Left ventricle myocardium inferior (tissue), 1 donor: ENCODE measurements at regions not wholly inside any gene's neighbourhood (a gene's known extent, or its start where the extent isn't known, plus 50 kb on each side); places are given as distances from the start of the nearest gene placed in this dataset.

Source experiments
- DNase-seq: peaks from one replicate; pipeline ENCODE4 v3.0.0-alpha.2; 2020
- H3K27ac ChIP-seq: fragments of 200-600 bp; replicated peaks from 2 replicates; pipeline ENCODE4 v1.8.0; 2021
- H3K27me3 ChIP-seq: fragments of 200-600 bp; 2 replicates; pipeline ENCODE4 v1.8.0; 2021; ENCODE audit warnings: low read depth
- H3K36me3 ChIP-seq: fragments of 200-600 bp; 2 replicates; pipeline ENCODE4 v1.8.0; 2021
- H3K4me1 ChIP-seq: fragments of 200-600 bp; 2 replicates; pipeline ENCODE4 v1.8.0; 2021
- H3K4me3 ChIP-seq: fragments of 200-600 bp; 2 replicates; pipeline ENCODE4 v1.8.0; 2021; ENCODE audit warnings: mild to moderate bottlenecking, moderate library complexity
- H3K9me3 ChIP-seq: fragments of 200-600 bp; replicated peaks from 2 replicates; pipeline ENCODE4 v1.8.0; 2021
- CTCF ChIP-seq: fragments of 200-600 bp; IDR thresholded peaks from 2 replicates; pipeline ENCODE4 v1.8.0; 2021; ENCODE audit warnings: antibody characterized with exemption, mild to moderate bottlenecking, borderline replicate concordance
- intact Hi-C: fragments of 100-400 bp; cut with micrococcal nuclease; formaldehyde crosslinking; loops from one replicate; pipeline ENCODE4 v1.11.0; 2022
- donor health status: DM: no; HTN: yes; CAD: no; lungs with severe emphysema.

- Histone ChIP-seq H3K9me3 (no peaks in the 10 kb centered on the region), H3K4me3 (no peak overlapping the region), H3K27me3 (no peaks in the 10 kb centered on the region), H3K27ac (no peak overlapping the region), H3K4me1 (no peaks in the 10 kb centered on the region), H3K36me3 (no peaks in the 10 kb centered on the region)
- intact Hi-C loops = no loop called here
- no peak for TF ChIP-seq CTCF
- DNase-seq = no peak
Observed at GRCh38 chr12:32031109-32031508, 71.9 kb downstream of the RESF1 start.

- intact Hi-C loops = no loop called here
- Histone ChIP-seq H3K36me3 (no peaks in the 10 kb centered on the region), H3K27me3 (no peaks in the 10 kb centered on the region), H3K9me3 (no peaks in the 10 kb centered on the region), H3K4me3 (no peak overlapping the region), H3K27ac (no peak overlapping the region), H3K4me1 (no peaks in the 10 kb centered on the region)
- no peak for TF ChIP-seq CTCF
- no peak for DNase-seq
Observed at GRCh38 chr12:32032205-32032810, 73.1 kb downstream of the RESF1 start.

GRCh38 chr12:32033406-32033805, 73.2 kb upstream of the BICD1 start:
- no peak for DNase-seq
- H3K27ac ChIP-seq = no peak overlapping the region
- H3K4me1 ChIP-seq = no peaks in the 10 kb centered on the region
- no peaks in the 10 kb centered on the region for H3K27me3 ChIP-seq
- no peaks in the 10 kb centered on the region for H3K9me3 ChIP-seq
- intact Hi-C loops = no loop called here
- no peaks in the 10 kb centered on the region for H3K36me3 ChIP-seq
- H3K4me3 ChIP-seq = no peak overlapping the region
- no peak for TF ChIP-seq CTCF

GRCh38 chr12:32034045-32034444, 72.6 kb upstream of the BICD1 start:
- Histone ChIP-seq H3K4me1 (no peaks in the 10 kb centered on the region), H3K9me3 (no peaks in the 10 kb centered on the region), H3K36me3 (no peaks in the 10 kb centered on the region), H3K27me3 (no peaks in the 10 kb centered on the region), H3K27ac (no peak overlapping the region), H3K4me3 (no peak overlapping the region)
- no peak for TF ChIP-seq CTCF
- intact Hi-C loops = no loop called here
- no peak for DNase-seq

- intact Hi-C loops = no loop called here
- Histone ChIP-seq H3K27ac (no peak overlapping the region), H3K36me3 (no peaks in the 10 kb centered on the region), H3K27me3 (no peaks in the 10 kb centered on the region), H3K4me1 (peaks cover 3% of the 10 kb centered on the region), H3K4me3 (no peak overlapping the region), H3K9me3 (no peaks in the 10 kb centered on the region)
- no peak for TF ChIP-seq CTCF
- no peak for DNase-seq
Observed at GRCh38 chr12:32036477-32037263, 70.0 kb upstream of the BICD1 start.
